SHP77 (cell line): ENCODE measurements at regions not wholly inside any gene's neighbourhood (a gene's known extent, or its start where the extent isn't known, plus 50 kb on each side); places are given as distances from the start of the nearest gene placed in this dataset.
"Not testable (repeated sequence)": the region's sequence is repeated elsewhere in the genome, so short reads cannot be mapped to it uniquely, and the experiment has no call there.

ENCODE experiments used
- DNase-seq, 2 experiments: peaks; one replicate each; lab custom pipeline; 2025; lab: John Stamatoyannopoulos, UW

DNA sequence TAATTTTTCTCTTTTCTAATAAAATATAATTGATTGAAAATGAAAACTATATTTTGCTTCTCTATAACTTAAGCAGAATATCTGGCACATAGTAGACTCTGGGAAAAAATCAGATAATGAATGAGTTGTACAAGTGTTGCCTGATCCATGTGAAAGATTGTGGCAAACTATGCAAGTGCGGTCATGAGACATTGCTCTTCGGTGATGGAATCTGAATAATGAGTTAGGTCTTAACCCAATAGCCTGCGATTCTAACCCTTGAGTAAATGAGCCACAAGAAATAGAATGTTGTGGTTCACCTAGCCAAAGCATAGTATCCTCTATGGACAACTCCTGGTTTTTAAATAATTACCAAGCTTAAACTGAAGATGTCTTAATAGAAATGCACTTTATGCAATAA is 333.7 kb upstream of the LUZP2 start:
- no peak for DNase-seq

DNA sequence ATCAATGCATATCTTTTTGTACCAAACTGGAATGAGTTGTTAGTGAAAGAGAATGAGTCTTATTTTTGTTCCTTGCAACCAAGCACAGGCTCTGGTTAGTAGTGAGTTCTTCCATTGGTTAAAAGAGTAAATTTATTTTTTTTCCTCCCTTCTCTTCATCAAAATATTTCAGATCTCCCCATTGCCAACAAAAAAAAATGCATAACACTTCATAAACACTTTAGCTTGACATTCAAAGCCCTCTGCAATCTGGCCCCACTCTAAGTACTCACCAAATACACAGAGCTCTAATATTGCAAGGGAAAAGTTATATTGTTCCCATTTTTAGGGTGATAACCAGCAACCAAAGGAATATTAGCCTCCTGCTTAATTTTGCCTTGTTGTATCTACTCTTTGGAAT is 333.0 kb upstream of the LUZP2 start:
- no peak for DNase-seq

DNA sequence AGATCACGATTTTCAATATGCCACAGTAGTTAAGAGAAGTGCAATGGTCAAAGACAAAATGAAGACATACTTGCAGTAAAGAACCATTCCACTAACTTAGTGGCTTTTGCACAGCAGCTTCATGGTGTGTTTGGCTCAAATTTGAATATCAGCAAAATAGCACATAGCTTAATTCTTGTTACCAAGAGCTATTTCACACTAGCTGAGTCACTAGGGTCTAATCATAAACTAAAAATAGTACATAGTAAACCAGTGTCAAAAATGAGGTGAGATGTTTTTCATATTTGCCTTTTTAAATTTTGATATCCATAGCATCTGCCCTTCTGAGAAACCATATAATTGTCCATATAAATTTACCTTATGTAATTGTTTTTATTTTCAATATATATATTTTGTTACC is 325.0 kb upstream of the LUZP2 start:
- DNase-seq = no peak

DNA sequence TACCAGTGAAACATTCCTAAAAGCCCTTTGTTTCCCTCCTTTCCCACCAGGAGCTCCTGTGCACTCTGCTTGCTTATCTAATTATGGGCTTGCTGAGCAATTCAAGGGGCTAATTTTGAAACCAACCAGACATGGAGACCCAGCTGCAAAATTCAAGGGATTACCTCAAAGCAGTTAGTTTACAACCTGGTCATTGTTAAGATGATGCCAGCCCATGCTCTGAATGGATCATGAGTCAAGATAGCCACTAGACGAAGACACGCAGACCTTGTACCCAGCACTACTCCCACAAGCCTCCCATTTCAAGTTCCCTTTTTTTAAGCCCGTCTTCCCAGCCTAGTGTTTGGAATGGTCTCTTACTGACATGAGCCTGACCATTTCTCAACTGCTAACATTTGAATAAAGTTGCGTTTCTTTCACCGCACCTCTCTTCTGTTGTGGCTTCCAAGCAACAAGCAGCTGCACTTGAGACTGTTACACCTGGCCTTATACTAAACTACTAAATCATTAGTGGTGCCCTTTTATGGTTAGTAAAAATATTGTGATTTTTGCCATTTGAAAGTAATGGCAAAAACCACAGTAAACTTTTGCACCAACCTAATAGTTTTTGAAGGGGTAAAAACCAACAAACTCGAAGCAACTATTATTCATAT is 315.3 kb upstream of the LUZP2 start:
- DNase-seq = no peak

DNA sequence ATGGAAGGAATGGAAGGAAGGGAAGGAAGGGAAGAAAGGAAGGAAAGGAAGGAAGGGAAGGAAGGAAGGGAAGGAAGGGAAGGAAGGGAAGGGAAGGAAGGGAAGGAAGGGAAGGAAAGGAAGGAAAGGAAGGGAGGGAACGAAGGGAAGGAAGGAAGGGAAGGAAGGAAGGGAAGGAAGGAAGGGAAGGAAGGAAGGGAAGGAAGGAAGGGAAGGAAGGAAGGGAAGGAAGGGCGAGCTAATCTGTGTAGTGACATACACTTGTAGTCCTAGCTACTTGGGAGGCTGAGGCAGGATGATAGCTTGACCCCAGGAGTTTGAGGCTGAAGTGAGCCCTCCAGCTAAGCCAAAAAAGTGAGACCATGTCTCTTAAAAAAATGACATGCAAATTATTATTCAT is 311.3 kb upstream of the LUZP2 start:
- DNase-seq = not testable (repeated sequence)

DNA sequence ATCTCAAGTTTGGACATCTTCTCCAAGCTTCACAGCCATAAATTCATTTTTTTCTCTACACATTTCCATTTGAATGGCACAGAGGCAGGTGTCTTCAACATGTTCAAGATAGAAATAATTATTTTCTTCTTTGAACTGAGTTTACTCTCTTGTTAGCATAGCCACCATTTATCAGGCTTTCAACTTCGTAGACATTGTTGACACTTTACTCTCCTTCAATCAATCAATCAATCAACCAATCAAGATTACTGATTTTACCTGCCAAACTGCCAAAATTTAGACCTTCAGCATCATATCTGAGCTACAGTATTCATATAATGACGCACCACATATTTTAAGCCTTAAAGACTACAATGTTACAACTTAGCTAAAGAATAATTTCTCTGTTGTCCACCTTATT is 300.1 kb upstream of the LUZP2 start:
- DNase-seq = no peak

DNA sequence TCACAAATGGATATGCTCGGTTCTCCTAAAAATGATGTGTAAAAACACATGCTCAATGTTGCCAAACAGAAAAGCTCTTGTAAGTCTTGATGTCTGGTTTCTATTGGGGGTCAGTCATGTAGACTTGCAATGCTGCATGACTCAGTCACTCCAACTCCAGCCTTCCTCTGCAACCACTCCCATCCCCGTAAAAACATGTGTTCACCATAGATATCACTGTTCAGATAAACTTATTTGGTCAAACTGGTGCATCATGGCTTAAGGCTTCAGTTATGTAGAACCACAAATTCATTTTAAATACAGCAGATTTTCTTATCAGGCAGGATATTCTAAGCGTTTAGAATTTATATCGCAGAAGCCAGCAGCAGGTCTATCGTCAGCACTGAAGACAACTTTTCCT is 298.4 kb upstream of the LUZP2 start:
- DNase-seq = no peak

DNA sequence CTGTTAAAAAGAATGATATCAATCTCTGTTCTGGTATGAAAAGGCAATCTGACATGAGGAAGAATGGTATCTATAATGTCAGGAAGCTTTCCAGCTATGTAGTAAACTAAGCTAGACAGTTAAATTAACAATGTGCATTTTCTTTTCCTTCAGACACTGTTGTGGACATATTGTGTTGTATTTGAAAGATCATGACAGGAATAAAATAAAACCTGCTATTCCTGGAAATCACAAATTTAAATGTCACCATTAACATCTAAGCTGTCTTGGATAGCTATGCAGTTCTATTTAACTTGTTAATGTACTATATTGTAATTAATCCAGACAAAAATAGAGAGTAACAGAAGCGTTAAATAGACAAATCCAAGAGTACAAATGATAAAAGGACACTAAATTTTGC is 297.4 kb upstream of the LUZP2 start:
- DNase-seq = no peak

DNA sequence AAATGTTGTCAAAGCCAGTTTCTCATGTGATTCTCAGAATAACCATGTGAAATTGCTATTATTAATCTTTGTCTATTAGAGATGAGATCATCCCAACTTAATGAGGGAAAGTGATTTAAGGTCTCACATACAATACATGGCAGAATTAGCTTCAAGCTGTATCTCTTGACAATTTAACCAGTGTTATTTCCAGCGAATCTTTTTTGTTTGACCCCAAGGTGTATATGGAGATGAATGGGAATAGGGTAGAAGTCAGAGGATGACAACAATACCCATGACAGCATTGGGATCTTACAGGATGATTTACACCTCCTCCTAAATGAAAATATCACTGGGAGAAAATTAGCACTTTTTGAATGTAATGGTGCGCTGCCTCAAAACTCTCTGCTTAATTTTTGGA is 290.8 kb upstream of the LUZP2 start:
- no peak for DNase-seq

DNA sequence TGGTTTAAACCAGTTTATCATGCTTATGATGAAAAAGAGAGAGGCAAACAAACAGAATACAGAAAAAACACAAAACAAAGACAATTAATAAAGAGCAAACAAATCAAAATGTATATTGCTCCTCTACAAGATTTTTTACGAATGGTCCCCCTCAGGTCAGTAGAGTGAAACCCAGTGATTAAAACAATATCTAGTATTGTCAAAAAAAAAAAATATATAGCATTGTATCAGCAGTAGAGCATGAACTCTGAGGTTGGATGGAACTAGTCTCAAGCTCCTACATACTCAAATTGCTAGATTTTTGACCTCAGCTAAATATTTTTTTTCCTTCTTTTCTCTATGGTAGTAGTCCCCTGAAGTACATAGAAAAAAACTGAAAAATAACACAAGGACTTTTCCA is 290.3 kb upstream of the LUZP2 start:
- DNase-seq = no peak

DNA sequence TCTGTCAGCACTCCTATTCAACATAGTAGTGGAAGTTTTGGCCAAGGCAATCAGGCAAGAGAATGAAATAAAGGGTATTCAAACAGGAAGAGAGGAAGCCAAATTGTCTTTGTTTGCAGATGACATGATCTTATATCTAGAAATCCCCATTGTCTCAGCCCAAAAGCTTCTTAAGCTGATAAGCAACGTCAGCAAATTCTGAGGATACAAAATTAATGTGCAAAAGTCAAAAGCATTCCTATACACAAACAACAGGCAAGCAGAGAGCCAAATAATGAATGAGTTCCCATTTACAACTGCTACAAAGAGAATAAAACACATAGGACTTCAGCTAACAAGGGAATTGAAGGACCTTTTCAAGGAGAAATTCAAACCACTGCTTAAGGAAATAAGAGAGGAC is 280.4 kb upstream of the LUZP2 start:
- DNase-seq = no peak

DNA sequence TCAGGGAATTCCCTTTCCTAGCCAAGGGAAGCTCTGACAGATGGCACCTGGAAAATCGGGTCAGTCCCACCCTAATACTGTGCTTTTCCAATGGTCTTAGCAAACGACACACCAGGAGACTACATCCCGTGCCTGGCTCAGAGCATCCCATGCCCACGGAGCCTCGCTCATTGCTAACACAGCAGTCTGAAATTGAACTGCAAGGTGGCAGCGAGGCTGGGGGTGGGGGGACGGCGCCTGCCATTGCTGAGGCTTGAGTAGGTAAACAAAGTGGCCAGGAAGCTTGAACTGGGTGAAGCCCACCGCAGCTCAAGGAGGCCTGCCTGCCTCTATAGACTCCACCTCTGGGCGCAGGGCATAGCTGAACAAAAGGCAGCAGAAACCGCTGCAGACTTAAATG is 279.5 kb upstream of the LUZP2 start:
- DNase-seq = not testable (repeated sequence)

DNA sequence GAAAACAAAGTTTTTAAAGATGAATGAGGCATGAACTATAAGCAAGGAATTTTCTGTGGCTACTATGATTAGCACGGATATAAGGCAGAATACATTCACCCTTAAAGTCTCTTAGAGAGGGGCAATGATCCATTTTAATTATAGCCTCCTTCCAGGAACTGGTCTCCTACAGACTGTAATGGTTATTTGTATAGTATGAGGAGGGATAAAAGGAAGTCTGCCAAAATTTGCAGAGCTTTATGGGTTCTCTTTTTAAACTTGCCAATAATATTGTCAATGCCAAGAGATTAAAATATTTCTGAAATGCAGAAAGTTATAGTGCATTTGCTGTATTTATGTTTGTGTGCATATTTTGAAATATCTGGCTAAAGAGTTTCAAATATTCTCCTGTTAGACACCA is 271.4 kb upstream of the LUZP2 start:
- DNase-seq = no peak

DNA sequence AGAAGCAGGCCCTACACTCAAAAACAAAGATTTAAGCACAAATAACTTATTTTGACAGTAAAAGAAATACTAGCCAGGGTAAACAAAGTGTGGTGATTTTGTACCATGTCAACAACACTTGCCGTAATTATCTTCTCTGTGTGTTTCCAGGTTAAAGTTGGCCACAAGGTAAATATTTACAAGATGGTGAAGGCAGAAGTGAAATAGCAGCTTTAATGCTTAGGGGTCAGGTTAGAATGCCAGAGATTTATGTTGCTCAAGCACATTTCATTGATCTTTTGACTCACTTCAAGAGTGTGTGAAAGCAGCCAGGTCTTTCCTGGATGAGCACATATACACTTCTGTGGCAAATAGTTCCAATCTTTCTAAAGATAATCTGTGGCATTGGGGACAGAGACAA is 270.2 kb upstream of the LUZP2 start:
- DNase-seq = no peak

DNA sequence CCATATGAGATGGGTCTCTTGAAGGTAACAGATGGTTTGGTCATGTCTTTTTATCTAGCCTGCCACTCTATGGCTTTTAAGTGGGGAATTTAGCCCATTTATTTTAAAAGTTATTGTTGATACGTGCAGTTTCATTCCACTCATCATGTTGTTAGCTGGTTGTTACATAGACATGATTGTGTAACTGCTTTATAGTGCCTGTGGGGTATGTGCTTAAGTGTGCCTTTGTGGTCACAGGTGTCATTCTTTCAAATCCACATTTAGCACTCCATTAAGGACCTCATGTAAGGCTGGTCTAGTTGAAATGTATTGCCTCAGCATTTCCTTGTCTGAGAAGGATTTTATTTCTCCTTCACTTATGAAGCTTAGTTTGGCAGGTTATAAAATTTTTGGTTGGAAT is 263.8 kb upstream of the LUZP2 start:
- no peak for DNase-seq

DNA sequence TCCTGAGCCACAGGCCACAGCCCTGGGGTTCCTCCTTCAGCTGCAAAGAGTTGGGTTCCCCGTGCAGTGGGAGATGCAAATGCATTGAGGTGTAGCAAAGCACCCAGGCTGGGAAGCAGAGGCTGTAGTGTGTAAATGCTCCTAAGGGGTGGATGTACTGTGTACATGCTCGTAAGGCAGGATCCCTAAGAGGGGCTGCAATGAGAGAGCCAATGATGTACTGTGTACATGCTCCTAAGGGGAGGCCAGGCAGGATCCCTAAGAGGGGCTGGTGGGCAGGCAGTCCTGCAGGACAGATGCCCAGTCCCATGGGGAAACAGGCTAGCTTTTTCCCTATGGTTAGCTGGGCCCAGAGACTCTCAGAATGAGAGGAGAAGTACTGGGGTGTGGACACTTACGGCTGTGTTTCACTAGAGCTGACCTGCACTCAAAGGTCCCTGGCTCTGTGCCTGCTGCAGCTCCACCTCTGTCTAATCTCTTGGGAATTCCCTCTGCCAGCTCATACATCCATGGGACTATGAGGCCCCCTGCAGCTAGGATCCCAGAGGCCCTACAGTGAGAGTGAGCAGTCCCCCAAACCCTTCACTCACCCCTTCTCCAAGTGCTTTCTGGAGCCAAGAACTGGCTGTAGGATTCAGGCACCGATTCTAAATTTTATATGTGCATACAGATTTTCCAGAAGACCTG is 261.9 kb upstream of the LUZP2 start:
- DNase-seq = no peak

DNA sequence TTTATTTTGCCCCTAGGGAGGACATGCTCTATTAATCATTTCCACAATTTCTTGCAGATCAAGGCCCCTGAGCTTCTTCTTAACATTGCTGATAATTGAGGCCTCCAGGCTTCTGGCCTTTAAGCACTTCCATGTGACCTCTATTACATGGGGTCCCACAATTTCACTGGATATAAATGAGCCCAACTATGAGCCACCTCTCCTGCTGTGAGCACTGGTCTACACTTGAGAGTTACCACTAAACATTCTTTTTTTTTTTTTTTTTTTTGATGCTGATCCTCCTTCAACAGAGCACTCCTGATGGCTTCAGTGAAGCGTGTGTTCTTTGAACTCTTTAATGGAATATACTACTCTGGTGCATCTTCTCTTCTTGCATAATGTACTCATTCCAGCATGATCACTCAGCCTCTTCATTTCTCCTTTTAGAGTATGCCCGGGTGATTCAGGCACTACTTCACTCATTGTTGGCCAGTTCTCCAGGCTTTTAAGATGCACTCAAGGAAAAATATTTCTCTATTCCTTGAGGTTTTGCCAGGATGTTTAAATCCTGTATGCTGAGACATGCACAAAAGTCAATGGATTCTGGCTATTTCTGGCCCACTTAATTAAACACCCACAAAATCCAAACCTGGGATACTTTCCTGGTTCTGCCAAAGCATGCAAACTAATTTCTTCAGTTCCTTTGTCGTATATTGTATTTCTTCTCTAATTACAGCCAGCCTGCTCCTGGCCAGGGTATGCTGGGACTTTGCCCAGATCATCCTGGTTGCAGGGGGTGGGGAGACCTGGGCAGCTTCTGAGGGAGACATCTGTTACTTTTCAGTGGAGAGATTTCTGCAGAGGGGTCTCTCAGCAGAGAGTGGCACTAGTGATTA is 257.8 kb upstream of the LUZP2 start:
- DNase-seq = no peak

DNA sequence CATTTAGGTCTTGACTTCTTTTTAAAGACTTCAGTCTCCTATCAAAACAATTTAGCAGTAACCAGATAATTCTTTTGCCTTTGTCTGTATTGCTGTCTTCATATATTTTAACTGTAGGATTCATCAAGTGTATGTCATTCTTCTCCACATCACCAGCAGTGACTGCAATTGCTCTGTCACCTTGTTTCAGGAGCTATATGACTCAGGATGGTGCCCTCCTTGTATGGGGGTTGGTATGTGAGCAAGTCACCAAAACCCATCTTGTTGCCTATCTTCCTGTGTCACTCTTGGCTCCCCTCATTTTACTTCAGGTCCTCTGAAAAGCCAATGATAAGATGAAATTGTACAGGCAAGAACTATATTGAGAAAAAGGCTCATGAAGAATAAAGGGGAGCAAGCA is 256.9 kb upstream of the LUZP2 start:
- no peak for DNase-seq

DNA sequence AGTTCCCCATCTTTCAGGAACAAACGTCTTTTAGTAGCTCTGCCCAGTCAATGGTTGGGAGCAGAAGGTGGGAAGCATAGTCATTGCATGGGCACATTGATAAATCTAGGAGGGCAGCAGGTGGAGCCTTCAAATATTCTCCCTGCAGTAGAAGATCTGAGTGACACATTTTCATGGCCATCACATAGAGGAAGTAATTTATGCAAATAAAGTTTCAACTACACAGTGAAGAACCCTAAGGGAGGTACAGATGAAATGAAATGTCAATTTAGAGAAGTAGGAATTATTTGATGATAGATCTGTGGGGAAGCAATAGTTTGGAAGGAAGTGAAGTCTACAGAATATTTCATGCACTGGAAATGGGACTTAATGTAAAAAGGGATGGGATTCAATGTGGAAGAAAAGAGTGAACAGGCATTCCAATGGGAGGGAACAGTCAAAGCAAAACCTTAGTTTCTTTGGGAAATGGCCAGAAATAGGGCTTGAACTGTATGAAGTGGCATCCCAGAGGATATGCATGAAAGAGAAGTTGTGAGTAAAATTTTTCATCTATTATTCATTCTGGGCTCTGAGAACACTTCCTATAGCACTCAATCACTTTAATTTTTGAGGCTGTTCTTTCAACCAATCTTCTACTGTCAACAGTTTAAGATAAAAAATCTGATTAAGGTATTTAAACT is 256.2 kb upstream of the LUZP2 start:
- DNase-seq = no peak

DNA sequence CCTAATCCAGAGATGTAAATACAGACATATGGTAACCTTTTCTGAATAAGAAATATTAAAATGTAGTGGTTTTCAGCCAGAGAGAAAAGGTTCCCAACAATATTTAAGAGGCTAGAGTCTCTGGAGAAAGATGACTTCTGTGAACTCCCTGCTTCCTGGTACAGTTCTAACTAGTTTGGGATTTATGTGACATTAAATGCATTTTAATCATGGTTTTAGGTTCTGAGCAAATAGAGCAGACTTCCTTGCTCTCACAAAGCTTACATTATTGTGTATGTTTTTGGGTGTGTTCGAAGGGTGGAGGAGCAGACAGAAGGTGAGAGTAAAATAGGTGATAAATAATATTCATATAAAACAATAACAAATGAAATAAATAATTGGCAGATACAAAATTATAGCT is 250.1 kb upstream of the LUZP2 start:
- no peak for DNase-seq

DNA sequence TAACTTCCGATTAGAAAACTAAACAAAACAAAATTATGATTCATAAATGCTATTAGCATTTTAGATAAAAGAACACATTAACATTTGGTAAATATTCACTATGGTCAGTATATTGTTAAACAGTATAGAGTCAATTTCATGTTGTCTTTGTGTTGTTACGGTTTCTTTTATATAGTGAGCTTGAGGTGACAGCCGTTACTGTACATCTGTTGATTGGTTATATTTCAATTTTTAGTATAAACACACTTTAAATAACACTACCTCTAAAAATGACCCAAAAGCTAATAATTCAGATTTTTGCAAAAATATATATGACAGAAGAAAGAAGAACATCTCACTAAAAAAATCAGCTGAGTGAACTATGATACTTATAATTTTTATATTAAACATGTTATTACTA is 249.0 kb upstream of the LUZP2 start:
- no peak for DNase-seq

DNA sequence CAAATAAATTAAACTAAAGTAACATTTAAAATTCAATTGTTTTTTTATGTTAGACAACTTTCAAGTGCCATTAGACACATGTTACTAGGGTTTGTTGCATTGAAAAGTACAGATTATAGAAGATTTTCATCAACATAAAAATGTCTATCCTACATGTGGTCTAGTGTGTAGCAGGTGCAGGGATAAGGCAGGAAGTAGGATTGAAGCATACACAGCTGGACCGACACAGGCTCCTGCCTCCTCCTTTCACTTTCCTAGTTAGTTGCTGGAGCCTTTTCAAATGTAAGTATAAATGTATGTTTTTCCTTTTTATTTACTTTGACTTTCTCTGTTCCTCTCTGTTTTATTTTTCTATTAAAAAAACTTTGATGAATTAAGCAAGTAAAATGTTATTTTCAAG is 246.9 kb upstream of the LUZP2 start:
- no peak for DNase-seq
